ENCODE measurements at regions not wholly inside any gene's neighbourhood (a gene's known extent, or its start where the extent isn't known, plus 50 kb on each side); places are given as distances from the start of the nearest gene placed in this dataset.

DNA sequence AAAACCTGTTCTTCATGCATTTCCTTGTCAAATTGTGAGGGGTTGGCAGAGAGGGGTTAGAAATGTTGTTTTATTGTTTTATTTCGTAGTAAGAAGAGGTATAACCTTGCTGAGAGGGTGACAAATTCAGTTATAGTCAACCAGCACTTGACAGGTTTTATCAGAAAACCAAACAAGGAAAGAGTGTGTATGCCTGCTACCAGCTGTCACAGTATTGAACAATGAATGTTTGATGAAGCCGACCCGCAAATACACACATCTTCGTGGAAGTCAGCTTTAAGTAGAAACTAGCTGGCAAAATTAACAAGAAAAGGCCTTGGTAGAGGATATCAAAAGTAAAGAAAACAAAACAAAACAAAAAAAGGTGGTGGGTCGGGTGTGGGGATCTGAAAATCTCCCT, 214.6 kb upstream of the TLE4 start:
- no peak overlapping the region for H3K4me3 ChIP-seq (ENCODE audit: low read length)
- no peaks in the 10 kb centered on the region for H3K4me1 ChIP-seq (ENCODE audit: control insufficient read depth, insufficient read depth, low read length)
- H3K27ac ChIP-seq (ENCODE audit: low read length) = no peak overlapping the region
- no peaks in the 10 kb centered on the region for H3K36me3 ChIP-seq (ENCODE audit: control insufficient read depth, insufficient read depth, low read length)
- no peaks in the 10 kb centered on the region for H3K27me3 ChIP-seq (ENCODE audit: control insufficient read depth, insufficient read depth, low read length)
- no peak for DNase-seq
- WGBS (ENCODE audit: insufficient coverage) = 100% methylated on average over 1 of the region's 5 CpGs
- no peaks in the 10 kb centered on the region for H3K9me3 ChIP-seq (replicated peaks; ENCODE audit: control insufficient read depth, low read depth, low read length)

DNA sequence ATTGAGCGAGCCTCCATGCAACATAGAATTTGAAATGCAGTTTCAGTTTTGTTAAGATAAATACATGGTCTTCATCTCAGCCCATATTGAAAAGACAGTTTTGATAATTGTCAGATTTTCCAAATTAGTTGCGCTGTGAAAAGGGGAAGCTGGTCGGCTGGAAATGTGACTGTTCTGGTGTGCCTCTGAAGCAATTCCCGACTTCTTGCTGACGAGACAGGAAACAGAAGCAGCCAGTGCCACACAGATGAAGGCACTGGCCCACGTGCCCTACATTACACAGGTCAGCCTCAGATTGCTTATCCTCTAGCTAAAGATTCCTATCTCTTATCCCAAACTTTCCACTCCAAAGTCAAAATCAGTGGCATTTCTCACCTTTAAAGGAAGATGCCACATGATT, 214.1 kb upstream of the TLE4 start:
- Histone ChIP-seq H3K27me3 (ENCODE audit: control insufficient read depth, insufficient read depth, low read length) (no peaks in the 10 kb centered on the region), H3K9me3 (replicated peaks; ENCODE audit: control insufficient read depth, low read depth, low read length) (no peaks in the 10 kb centered on the region), H3K4me3 (ENCODE audit: low read length) (no peak overlapping the region), H3K27ac (ENCODE audit: low read length) (no peak overlapping the region), H3K4me1 (ENCODE audit: control insufficient read depth, insufficient read depth, low read length) (no peaks in the 10 kb centered on the region), H3K36me3 (ENCODE audit: control insufficient read depth, insufficient read depth, low read length) (no peaks in the 10 kb centered on the region)
- 40% methylated on average over 1 of the region's 6 CpGs for WGBS (ENCODE audit: insufficient coverage)
- peak; percentile 52 for DNase-seq

- H3K9me3 ChIP-seq (replicated peaks; ENCODE audit: control insufficient read depth, low read depth, low read length) = no peaks in the 10 kb centered on the region
- no peak overlapping the region for H3K4me3 ChIP-seq (ENCODE audit: low read length)
- H3K36me3 ChIP-seq (ENCODE audit: control insufficient read depth, insufficient read depth, low read length) = no peaks in the 10 kb centered on the region
- no peaks in the 10 kb centered on the region for H3K27me3 ChIP-seq (ENCODE audit: control insufficient read depth, insufficient read depth, low read length)
- H3K27ac ChIP-seq (ENCODE audit: low read length) = no peak overlapping the region
- no CpG with 5 or more reads among the region's 5 CpGs for WGBS (ENCODE audit: insufficient coverage)
- no peak for DNase-seq
- H3K4me1 ChIP-seq (ENCODE audit: control insufficient read depth, insufficient read depth, low read length) = no peaks in the 10 kb centered on the region
These were observed 211.1 kb upstream of the TLE4 start for GRCh38 chr9:79360387-79361347.

DNA sequence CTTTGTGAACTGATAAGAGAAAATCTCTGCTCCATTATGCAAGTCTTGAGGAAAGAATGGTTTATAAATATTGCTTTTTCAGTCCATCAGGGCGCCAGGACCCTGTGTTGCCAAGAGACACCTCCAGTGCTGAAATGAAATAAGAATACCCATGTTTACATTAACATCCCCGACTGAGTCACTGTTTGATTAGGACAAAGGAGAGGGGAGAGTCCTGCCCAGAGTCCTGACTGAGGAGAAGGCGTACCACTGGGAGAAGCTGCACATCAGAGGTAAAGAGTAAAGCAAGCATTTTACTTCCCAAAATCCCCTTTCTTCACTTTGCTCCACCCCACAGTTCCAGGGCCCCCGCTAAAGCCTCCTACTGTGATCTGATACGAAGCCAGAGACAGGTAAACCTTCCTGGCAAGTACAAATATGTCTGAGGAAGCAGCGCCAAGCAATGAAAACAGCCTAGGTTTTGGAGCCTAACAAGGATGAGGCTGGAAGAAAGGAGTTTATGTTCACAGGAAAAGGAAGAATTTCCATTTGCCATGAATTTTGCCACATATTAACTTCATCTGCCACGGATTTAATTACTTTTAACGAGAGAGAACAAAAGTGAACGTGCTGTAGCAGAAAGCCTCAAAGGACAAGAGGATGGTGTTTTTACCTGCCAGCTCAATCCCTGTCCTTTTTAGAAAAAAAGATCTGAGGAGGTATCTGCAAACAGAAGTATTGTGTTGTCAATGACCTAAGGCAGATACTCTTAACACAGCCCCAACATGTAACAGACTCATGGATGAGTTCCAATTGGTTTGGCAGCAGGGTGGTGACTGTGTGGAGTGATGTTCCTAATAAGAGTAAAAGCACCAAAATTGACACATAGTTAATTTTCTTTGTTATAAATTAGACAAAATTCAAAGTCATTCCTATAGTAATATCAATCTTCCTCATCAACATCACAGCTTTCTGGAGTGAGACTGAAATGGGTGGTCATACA, 209.4 kb upstream of the TLE4 start:
- Histone ChIP-seq H3K4me1 (ENCODE audit: control insufficient read depth, insufficient read depth, low read length) (no peaks in the 10 kb centered on the region), H3K4me3 (ENCODE audit: low read length) (no peak overlapping the region), H3K36me3 (ENCODE audit: control insufficient read depth, insufficient read depth, low read length) (no peaks in the 10 kb centered on the region), H3K27ac (ENCODE audit: low read length) (no peak overlapping the region), H3K27me3 (ENCODE audit: control insufficient read depth, insufficient read depth, low read length) (no peaks in the 10 kb centered on the region), H3K9me3 (replicated peaks; ENCODE audit: control insufficient read depth, low read depth, low read length) (no peaks in the 10 kb centered on the region)
- DNase-seq = no peak
- WGBS (ENCODE audit: insufficient coverage) = 78% methylated on average over 3 of the region's 9 CpGs

- Histone ChIP-seq H3K9me3 (replicated peaks; ENCODE audit: control insufficient read depth, low read depth, low read length) (no peaks in the 10 kb centered on the region), H3K27me3 (ENCODE audit: control insufficient read depth, insufficient read depth, low read length) (no peaks in the 10 kb centered on the region), H3K4me3 (ENCODE audit: low read length) (no peak overlapping the region), H3K27ac (ENCODE audit: low read length) (no peak overlapping the region), H3K4me1 (ENCODE audit: control insufficient read depth, insufficient read depth, low read length) (no peaks in the 10 kb centered on the region), H3K36me3 (ENCODE audit: control insufficient read depth, insufficient read depth, low read length) (no peaks in the 10 kb centered on the region)
- WGBS (ENCODE audit: insufficient coverage) = 88% methylated on average over 4 of the region's 6 CpGs
- DNase-seq = no peak
These were observed 202.1 kb upstream of the TLE4 start for GRCh38 chr9:79369676-79370075.

DNA sequence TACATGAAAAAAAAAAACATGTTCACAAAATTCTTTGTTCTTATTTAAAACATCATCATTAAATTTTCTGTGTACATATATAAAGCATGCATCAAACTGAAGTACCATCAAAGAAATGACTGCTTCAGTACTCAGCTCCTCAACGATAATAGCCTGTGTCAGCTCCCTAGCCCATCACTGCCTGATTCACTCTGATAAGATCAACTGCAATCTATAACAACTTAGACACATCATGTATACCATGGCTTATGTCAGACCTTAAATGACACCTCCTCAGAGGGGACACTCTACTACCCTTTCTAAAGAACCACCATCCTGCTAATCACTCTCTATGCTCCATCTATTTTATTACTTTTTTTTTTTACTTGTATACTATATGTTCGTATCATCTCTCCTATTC, 200.5 kb upstream of the TLE4 start:
- no peak overlapping the region for H3K27ac ChIP-seq (ENCODE audit: low read length)
- H3K4me3 ChIP-seq (ENCODE audit: low read length) = no peak overlapping the region
- no peaks in the 10 kb centered on the region for H3K9me3 ChIP-seq (replicated peaks; ENCODE audit: control insufficient read depth, low read depth, low read length)
- DNase-seq = no peak
- WGBS (ENCODE audit: insufficient coverage) = 88% methylated on average over 1 of the region's 2 CpGs
- H3K4me1 ChIP-seq (ENCODE audit: control insufficient read depth, insufficient read depth, low read length) = no peaks in the 10 kb centered on the region
- no peaks in the 10 kb centered on the region for H3K36me3 ChIP-seq (ENCODE audit: control insufficient read depth, insufficient read depth, low read length)
- no peaks in the 10 kb centered on the region for H3K27me3 ChIP-seq (ENCODE audit: control insufficient read depth, insufficient read depth, low read length)

DNA sequence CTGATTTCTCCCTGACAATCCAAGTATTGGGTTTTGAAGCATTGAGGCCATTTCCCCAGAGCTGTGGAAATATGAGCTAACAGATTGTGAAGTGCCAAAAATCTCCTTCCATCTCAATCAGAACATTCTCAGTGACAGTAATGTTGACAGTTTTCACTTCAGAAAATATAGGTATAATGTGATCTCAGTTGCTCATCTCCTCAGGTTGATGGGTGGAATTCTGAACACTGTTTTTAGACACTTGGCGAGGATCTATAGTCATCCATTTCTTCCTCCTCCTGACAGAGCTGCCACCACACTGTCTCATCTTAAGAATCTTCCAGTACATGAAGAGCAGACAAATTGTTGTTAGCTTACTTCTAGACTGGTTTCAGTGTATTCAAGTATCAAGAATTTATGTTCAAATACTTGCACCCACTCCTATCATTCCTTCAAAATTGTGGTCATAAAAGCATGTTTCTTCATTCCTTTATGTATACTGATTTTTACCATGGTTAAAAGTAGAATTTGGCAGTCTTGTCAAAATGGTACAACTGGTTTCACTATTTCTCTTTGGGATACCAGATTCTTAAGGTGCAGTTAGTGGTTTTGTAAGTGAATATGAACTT, 199.7 kb upstream of the TLE4 start:
- Histone ChIP-seq H3K27me3 (ENCODE audit: control insufficient read depth, insufficient read depth, low read length) (no peaks in the 10 kb centered on the region), H3K4me1 (ENCODE audit: control insufficient read depth, insufficient read depth, low read length) (no peaks in the 10 kb centered on the region), H3K4me3 (ENCODE audit: low read length) (no peak overlapping the region), H3K9me3 (replicated peaks; ENCODE audit: control insufficient read depth, low read depth, low read length) (no peaks in the 10 kb centered on the region), H3K36me3 (ENCODE audit: control insufficient read depth, insufficient read depth, low read length) (no peaks in the 10 kb centered on the region), H3K27ac (ENCODE audit: low read length) (no peak overlapping the region)
- no peak for DNase-seq
- no CpG with 5 or more reads among the region's 1 CpG for WGBS (ENCODE audit: insufficient coverage)

GRCh38 chr9:79377339-79377855, 194.4 kb upstream of the TLE4 start:
- H3K4me1 ChIP-seq (ENCODE audit: control insufficient read depth, insufficient read depth, low read length) = no peaks in the 10 kb centered on the region
- H3K27ac ChIP-seq (ENCODE audit: low read length) = no peak overlapping the region
- no peaks in the 10 kb centered on the region for H3K36me3 ChIP-seq (ENCODE audit: control insufficient read depth, insufficient read depth, low read length)
- peaks cover 3% of the 10 kb centered on the region for H3K9me3 ChIP-seq (replicated peaks; ENCODE audit: control insufficient read depth, low read depth, low read length)
- no peaks in the 10 kb centered on the region for H3K27me3 ChIP-seq (ENCODE audit: control insufficient read depth, insufficient read depth, low read length)
- H3K4me3 ChIP-seq (ENCODE audit: low read length) = no peak overlapping the region
- DNase-seq = no peak
- 82% methylated on average over 3 of the region's 5 CpGs for WGBS (ENCODE audit: insufficient coverage)

GRCh38 chr9:79378107-79378506, 193.7 kb upstream of the TLE4 start:
- Histone ChIP-seq H3K36me3 (ENCODE audit: control insufficient read depth, insufficient read depth, low read length) (no peaks in the 10 kb centered on the region), H3K4me3 (ENCODE audit: low read length) (no peak overlapping the region), H3K27ac (ENCODE audit: low read length) (no peak overlapping the region), H3K4me1 (ENCODE audit: control insufficient read depth, insufficient read depth, low read length) (no peaks in the 10 kb centered on the region), H3K9me3 (replicated peaks; ENCODE audit: control insufficient read depth, low read depth, low read length) (peaks cover 3% of the 10 kb centered on the region), H3K27me3 (ENCODE audit: control insufficient read depth, insufficient read depth, low read length) (no peaks in the 10 kb centered on the region)
- no peak for DNase-seq
- no CpG with 5 or more reads among the region's 2 CpGs for WGBS (ENCODE audit: insufficient coverage)

- peaks cover 3% of the 10 kb centered on the region for H3K9me3 ChIP-seq (replicated peaks; ENCODE audit: control insufficient read depth, low read depth, low read length)
- no peak overlapping the region for H3K4me3 ChIP-seq (ENCODE audit: low read length)
- no peak for DNase-seq
- H3K36me3 ChIP-seq (ENCODE audit: control insufficient read depth, insufficient read depth, low read length) = no peaks in the 10 kb centered on the region
- no peak overlapping the region for H3K27ac ChIP-seq (ENCODE audit: low read length)
- no peaks in the 10 kb centered on the region for H3K4me1 ChIP-seq (ENCODE audit: control insufficient read depth, insufficient read depth, low read length)
- H3K27me3 ChIP-seq (ENCODE audit: control insufficient read depth, insufficient read depth, low read length) = no peaks in the 10 kb centered on the region
These were observed 189.7 kb upstream of the TLE4 start for GRCh38 chr9:79382044-79382443.

Measured in muscle of leg (tissue), 3 donors.